SU-DHL-6 (cell line): ENCODE measurements at regions not wholly inside any gene's neighbourhood (a gene's known extent, or its start where the extent isn't known, plus 50 kb on each side); places are given as distances from the start of the nearest gene placed in this dataset.

Experiments
- H2AFZ ChIP-seq: fragments of 200-600 bp; sonication (generic); 2 replicates; pipeline ENCODE4 v1.6.1; 2014; ENCODE audit warnings: low read depth, mild to moderate bottlenecking, moderate library complexity, mixed read lengths, antibody characterized with exemption, low read length; ENCODE audit not compliant: severe bottlenecking
- H3F3A ChIP-seq: fragments of 200-600 bp; shearing (Covaris generic); 2 replicates; pipeline ENCODE4 v1.6.0; 2016; ENCODE audit warnings: antibody characterized with exemption, mild to moderate bottlenecking; ENCODE audit not compliant: insufficient read depth
- H3K27ac ChIP-seq: fragments of 200-600 bp; sonication (generic); 2 replicates; pipeline ENCODE4 v1.5.1; 2016; ENCODE audit warnings: low read depth, mild to moderate bottlenecking, low read length, moderate library complexity, mixed read lengths
- H3K27me3 ChIP-seq: fragments of 200-600 bp; sonication (generic), shearing (Covaris generic); 2 replicates; pipeline ENCODE4 v1.6.0; 2014; ENCODE audit warnings: mild to moderate bottlenecking, low read length
- H3K36me3 ChIP-seq: fragments of 200-600 bp; sonication (generic); 2 replicates; pipeline ENCODE4 v1.6.1; 2014; ENCODE audit warnings: mild to moderate bottlenecking, low read length, mixed read lengths
- H3K4me2 ChIP-seq: fragments of 300-600, 200-600 bp; shearing (Covaris generic), sonication (generic); 2 replicates; pipeline ENCODE4 v1.6.0; 2014; ENCODE audit warnings: low read length, low read depth, mild to moderate bottlenecking; ENCODE audit not compliant: poor library complexity, severe bottlenecking
- H3K4me3 ChIP-seq: fragments of 200-600 bp; sonication (generic); 2 replicates; pipeline ENCODE4 v1.5.1; 2014; ENCODE audit warnings: antibody characterized with exemption, low read length, mild to moderate bottlenecking, mixed read lengths; ENCODE audit not compliant: insufficient read depth, poor library complexity, severe bottlenecking
- H3K79me2 ChIP-seq: fragments of 200-600 bp; sonication (generic); 2 replicates; pipeline ENCODE4 v1.6.1; 2014; ENCODE audit warnings: mild to moderate bottlenecking, low read length, moderate library complexity; ENCODE audit not compliant: insufficient read depth
- H3K9ac ChIP-seq: fragments of 200-600 bp; sonication (generic); 2 replicates; pipeline ENCODE4 v1.7.0; 2014; ENCODE audit warnings: mild to moderate bottlenecking, low read length
- H3K9me2 ChIP-seq: fragments of 200-600 bp; sonication (generic); replicated peaks from 2 replicates; pipeline ENCODE4 v1.6.1; 2014; ENCODE audit warnings: low read length; ENCODE audit not compliant: insufficient read depth
- H3K9me3 ChIP-seq: fragments of 200-600 bp; sonication (generic); 2 replicates; pipeline ENCODE4 v1.6.1; 2014; ENCODE audit warnings: low read length, mixed read lengths; ENCODE audit not compliant: insufficient read depth
- H4K20me1 ChIP-seq: fragments of 200-600 bp; sonication (generic); 2 replicates; pipeline ENCODE4 v1.6.1; 2014; ENCODE audit warnings: low read depth, mild to moderate bottlenecking, antibody characterized with exemption, low read length, moderate library complexity, mixed read lengths
- CTCF ChIP-seq: fragments of 200-600 bp; sonication (generic); IDR thresholded peaks from one replicate; pipeline ENCODE4 v1.5.1; 2017; ENCODE audit warnings: antibody characterized with exemption, mild to moderate bottlenecking, low read length, moderate library complexity; ENCODE audit not compliant: insufficient read depth, poor library complexity, severe bottlenecking
- EZH2phosphoT487 ChIP-seq: fragments of 200-600 bp; sonication (generic), shearing (Covaris generic); conservative IDR thresholded peaks from 2 replicates; pipeline ENCODE4 v1.6.1; 2018; ENCODE audit warnings: mild to moderate bottlenecking, antibody characterized with exemption, low read length, moderate library complexity, mixed read lengths

- no peak overlapping the region for H3K4me2 ChIP-seq
- H3K9me3 ChIP-seq, result no peaks in the 10 kb centered on the region
- TF ChIP-seq EZH2phosphoT487 (no peak), CTCF (no peak)
- no peak overlapping the region for H2AFZ ChIP-seq
- H4K20me1 ChIP-seq, result no peaks in the 10 kb centered on the region
- no peak overlapping the region for H3K27ac ChIP-seq
- H3K27me3 ChIP-seq, result no peaks in the 10 kb centered on the region
- H3K79me2 ChIP-seq, result no peaks in the 10 kb centered on the region
- no peaks in the 10 kb centered on the region for H3K9me2 ChIP-seq
- H3K9ac ChIP-seq, result no peak overlapping the region
- no peaks in the 10 kb centered on the region for H3K36me3 ChIP-seq
- no peaks in the 10 kb centered on the region for H3F3A ChIP-seq
- H3K4me3 ChIP-seq, result no peak overlapping the region
These were observed 64.7 kb upstream of the SELENOP start for GRCh38 chr5:42876375-42876844.

- Histone ChIP-seq H3K9me2 (no peaks in the 10 kb centered on the region), H3K79me2 (no peaks in the 10 kb centered on the region), H3K27ac (no peak overlapping the region), H3K36me3 (no peaks in the 10 kb centered on the region), H3K9me3 (no peaks in the 10 kb centered on the region), H3K4me2 (no peak overlapping the region), H3K4me3 (no peak overlapping the region), H3K27me3 (no peaks in the 10 kb centered on the region), H4K20me1 (no peaks in the 10 kb centered on the region), H3F3A (no peaks in the 10 kb centered on the region), H2AFZ (no peak overlapping the region), H3K9ac (no peak overlapping the region)
- no peak for TF ChIP-seq CTCF
- TF ChIP-seq EZH2phosphoT487, result no peak
These were observed 64.2 kb upstream of the SELENOP start for GRCh38 chr5:42875785-42876374.

GRCh38 chr5:42875211-42875610 is 63.5 kb upstream of the SELENOP start:
- Histone ChIP-seq H4K20me1 (no peaks in the 10 kb centered on the region), H3K27me3 (no peaks in the 10 kb centered on the region), H3F3A (no peaks in the 10 kb centered on the region), H3K27ac (no peak overlapping the region), H3K4me3 (no peak overlapping the region), H3K36me3 (no peaks in the 10 kb centered on the region), H3K9ac (no peak overlapping the region), H2AFZ (no peak overlapping the region), H3K79me2 (no peaks in the 10 kb centered on the region), H3K9me3 (no peaks in the 10 kb centered on the region), H3K9me2 (no peaks in the 10 kb centered on the region), H3K4me2 (no peak overlapping the region)
- TF ChIP-seq EZH2phosphoT487 (no peak), CTCF (no peak)
